ENCODE measurements at regions not wholly inside any gene's neighbourhood (a gene's known extent, or its start where the extent isn't known, plus 50 kb on each side); places are given as distances from the start of the nearest gene placed in this dataset.

- TF ChIP-seq POLR2A (IDR thresholded peaks at IDR 0.05) = no peak
- TF ChIP-seq, protein P1, sequence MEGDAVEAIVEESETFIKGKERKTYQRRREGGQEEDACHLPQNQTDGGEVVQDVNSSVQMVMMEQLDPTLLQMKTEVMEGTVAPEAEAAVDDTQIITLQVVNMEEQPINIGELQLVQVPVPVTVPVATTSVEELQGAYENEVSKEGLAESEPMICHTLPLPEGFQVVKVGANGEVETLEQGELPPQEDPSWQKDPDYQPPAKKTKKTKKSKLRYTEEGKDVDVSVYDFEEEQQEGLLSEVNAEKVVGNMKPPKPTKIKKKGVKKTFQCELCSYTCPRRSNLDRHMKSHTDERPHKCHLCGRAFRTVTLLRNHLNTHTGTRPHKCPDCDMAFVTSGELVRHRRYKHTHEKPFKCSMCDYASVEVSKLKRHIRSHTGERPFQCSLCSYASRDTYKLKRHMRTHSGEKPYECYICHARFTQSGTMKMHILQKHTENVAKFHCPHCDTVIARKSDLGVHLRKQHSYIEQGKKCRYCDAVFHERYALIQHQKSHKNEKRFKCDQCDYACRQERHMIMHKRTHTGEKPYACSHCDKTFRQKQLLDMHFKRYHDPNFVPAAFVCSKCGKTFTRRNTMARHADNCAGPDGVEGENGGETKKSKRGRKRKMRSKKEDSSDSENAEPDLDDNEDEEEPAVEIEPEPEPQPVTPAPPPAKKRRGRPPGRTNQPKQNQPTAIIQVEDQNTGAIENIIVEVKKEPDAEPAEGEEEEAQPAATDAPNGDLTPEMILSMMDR (IDR thresholded peaks at IDR 0.05) = no peak
These were observed 405.8 kb upstream of the ADGRL3 start for GRCh38 chr4:60794372-60794771.

All from heart left ventricle (tissue), 13 donors.